BE2C (cell line): ENCODE measurements at regions not wholly inside any gene's neighbourhood (a gene's known extent, or its start where the extent isn't known, plus 50 kb on each side); places are given as distances from the start of the nearest gene placed in this dataset.
"Not testable (repeated sequence)": the region's sequence is repeated elsewhere in the genome, so short reads cannot be mapped to it uniquely, and the experiment has no call there.

ENCODE experiments used
- DNase-seq: peaks from one replicate; pipeline ENCODE4 v3.0.0-alpha.2; 2020
- H3K27me3 ChIP-seq: fragments of 250-450 bp; sonication (Bioruptor Pico); 2 replicates; pipeline ENCODE4 v1.5.1; 2020; ENCODE audit warnings: mild to moderate bottlenecking
- H3K36me3 ChIP-seq: fragments of 250-450 bp; sonication (Bioruptor Pico); 2 replicates; pipeline ENCODE4 v1.5.1; 2020; ENCODE audit warnings: mild to moderate bottlenecking
- H3K4me1 ChIP-seq: fragments of 250-450 bp; sonication (Bioruptor Pico); 2 replicates; pipeline ENCODE4 v1.5.1; 2020
- H3K4me3 ChIP-seq: 2 replicates; pipeline ENCODE4 v1.5.1; 2011; ENCODE audit warnings: low read depth, low read length
- H3K9me3 ChIP-seq: fragments of 250-450 bp; sonication (Bioruptor Pico); 2 replicates; pipeline ENCODE4 v1.5.1; 2020
- CTCF ChIP-seq: IDR thresholded peaks from 2 replicates; pipeline ENCODE4 v1.5.1; 2012; ENCODE audit warnings: mild to moderate bottlenecking, low read depth, low read length

DNA sequence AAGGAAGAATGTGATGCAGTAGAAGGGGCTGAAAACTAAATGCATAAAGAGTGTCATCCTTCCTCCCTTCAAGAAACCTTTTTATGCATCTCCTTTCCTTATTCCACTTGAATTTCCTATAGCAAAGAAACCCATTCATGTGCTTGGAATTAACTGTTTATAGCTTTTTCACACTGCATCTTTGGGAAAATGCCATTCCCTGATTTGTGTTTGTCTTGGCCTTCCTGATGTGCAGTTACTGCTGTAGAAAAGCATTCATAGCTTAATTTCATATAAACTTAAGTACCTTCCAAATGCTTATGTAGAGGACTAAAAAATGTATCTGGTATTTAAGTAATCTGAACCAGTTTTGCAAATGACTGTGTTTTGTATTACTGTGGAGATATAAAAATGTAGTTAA lies 61.8 kb downstream of the SDR9C7 start:
- Histone ChIP-seq H3K9me3 (no peaks in the 10 kb centered on the region), H3K4me1 (no peaks in the 10 kb centered on the region), H3K27me3 (no peaks in the 10 kb centered on the region; the same call in 1 of the 2 replicates), H3K36me3 (no peaks in the 10 kb centered on the region), H3K4me3 (no peak overlapping the region)
- TF ChIP-seq CTCF: no peak
- DNase-seq: no peak

- Histone ChIP-seq H3K36me3 (no peaks in the 10 kb centered on the region), H3K27me3 (no peaks in the 10 kb centered on the region), H3K4me1 (no peaks in the 10 kb centered on the region), H3K9me3 (no peaks in the 10 kb centered on the region; the same call in 1 of the 2 replicates), H3K4me3 (no peak overlapping the region)
- no peak for TF ChIP-seq CTCF
- DNase-seq: no peak
Measured at GRCh38 chr12:56867216-56867615, 67.0 kb downstream of the SDR9C7 start.

DNA sequence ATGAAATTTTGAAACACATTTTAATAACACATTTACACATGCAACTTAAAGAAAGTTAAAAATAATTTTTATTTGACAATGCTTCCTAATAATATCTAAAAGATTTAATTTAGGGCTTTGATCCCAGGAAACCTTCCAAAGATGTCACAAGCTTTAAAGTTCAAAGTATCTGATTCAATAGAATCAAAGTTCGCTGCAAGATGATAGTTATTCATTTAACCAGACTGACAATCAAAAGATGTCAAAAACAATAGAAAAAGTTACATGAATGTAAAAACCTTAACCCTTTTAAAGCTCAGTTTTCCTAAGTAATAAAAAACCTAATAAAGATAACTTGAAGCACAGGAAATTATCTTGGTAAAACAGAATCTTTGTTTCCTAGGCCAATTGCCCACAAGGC lies 67.7 kb downstream of the SDR9C7 start:
- H3K4me3 ChIP-seq: no peak overlapping the region
- no peaks in the 10 kb centered on the region for H3K27me3 ChIP-seq
- TF ChIP-seq CTCF: no peak
- no peaks in the 10 kb centered on the region; the same call in 1 of the 2 replicates for H3K9me3 ChIP-seq
- no peaks in the 10 kb centered on the region for H3K36me3 ChIP-seq
- DNase-seq: no peak
- H3K4me1 ChIP-seq: no peaks in the 10 kb centered on the region

GRCh38 chr12:56864318-56864717 lies 69.9 kb downstream of the SDR9C7 start:
- no peak for TF ChIP-seq CTCF
- DNase-seq: no peak
- H3K4me1 ChIP-seq: no peaks in the 10 kb centered on the region
- H3K4me3 ChIP-seq: no peak overlapping the region
- no peaks in the 10 kb centered on the region for H3K27me3 ChIP-seq
- H3K36me3 ChIP-seq: no peaks in the 10 kb centered on the region
- H3K9me3 ChIP-seq: no peaks in the 10 kb centered on the region; the same call in 1 of the 2 replicates

GRCh38 chr12:56863789-56864188 lies 70.4 kb downstream of the SDR9C7 start:
- Histone ChIP-seq H3K36me3 (no peaks in the 10 kb centered on the region), H3K9me3 (no peaks in the 10 kb centered on the region; the same call in 1 of the 2 replicates), H3K4me1 (no peaks in the 10 kb centered on the region), H3K27me3 (no peaks in the 10 kb centered on the region), H3K4me3 (no peak overlapping the region)
- no peak for DNase-seq
- TF ChIP-seq CTCF: no peak

GRCh38 chr12:56862264-56862663 lies 71.9 kb downstream of the SDR9C7 start:
- no peaks in the 10 kb centered on the region; the same call in 1 of the 2 replicates for H3K9me3 ChIP-seq
- DNase-seq: no peak
- no peaks in the 10 kb centered on the region for H3K27me3 ChIP-seq
- H3K4me3 ChIP-seq: no peak overlapping the region
- no peak for TF ChIP-seq CTCF
- H3K36me3 ChIP-seq: no peaks in the 10 kb centered on the region
- H3K4me1 ChIP-seq: no peaks in the 10 kb centered on the region

DNA sequence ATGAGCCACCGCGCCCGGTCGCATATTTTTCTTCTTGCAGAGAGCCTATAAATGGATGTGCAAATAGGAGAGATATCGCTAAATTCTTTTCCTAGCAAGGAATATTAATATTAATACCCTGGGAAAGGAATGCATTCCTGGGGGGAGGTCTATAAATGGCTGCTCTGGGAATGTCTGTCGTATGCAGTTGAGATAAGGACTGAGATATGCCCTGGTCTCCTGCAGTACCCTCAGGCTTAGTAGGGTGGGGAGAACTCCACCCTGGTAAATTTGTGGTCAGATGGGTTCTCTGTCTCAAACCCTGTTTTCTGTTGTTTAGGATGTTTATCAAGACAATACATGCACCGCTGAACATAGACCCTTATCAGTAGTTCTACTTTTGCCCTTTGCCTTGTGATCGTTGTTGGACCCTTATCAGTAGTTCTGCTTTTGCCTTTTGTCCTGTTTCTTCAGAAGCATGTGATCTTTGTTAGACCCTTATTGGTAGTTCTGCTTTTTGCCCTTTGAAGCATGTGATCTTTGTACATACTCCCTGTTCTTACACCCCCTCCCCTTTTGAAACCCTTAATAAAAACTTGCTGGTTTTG lies 80.7 kb downstream of the SDR9C7 start:
- H3K27me3 ChIP-seq, H3K4me1 ChIP-seq, H3K4me3 ChIP-seq, H3K9me3 ChIP-seq, H3K36me3 ChIP-seq, DNase-seq: not testable (repeated sequence)
